Thymus (tissue), 11 donors: ENCODE measurements at regions not wholly inside any gene's neighbourhood (a gene's known extent, or its start where the extent isn't known, plus 50 kb on each side); places are given as distances from the start of the nearest gene placed in this dataset.

Experiments used
- DNase-seq, 9 donors: peaks; one replicate each; pipeline ENCODE4 v3.0.0-alpha.2; 2013; ENCODE audit warnings: low spot score in 9 of 9, low read depth in 6 of 9, missing footprints in 1 of 9
- H3K27ac ChIP-seq, 2 donors: one replicate each; pipeline ENCODE4 v1.5.1; 2013; ENCODE audit warnings: control low read depth in 1 of 2, low read depth in 1 of 2, low read length in 1 of 2, mild to moderate bottlenecking in 1 of 2, moderate library complexity in 1 of 2
- H3K27me3 ChIP-seq, 2 donors: one replicate each; pipeline ENCODE4 v1.5.1; 2013; ENCODE audit warnings: low read length in 1 of 2; ENCODE audit not compliant: control insufficient read depth in 2 of 2, insufficient read depth in 1 of 2
- H3K36me3 ChIP-seq, 2 donors: one replicate each; pipeline ENCODE4 v1.5.1; 2013; ENCODE audit warnings: low read length in 1 of 2, mild to moderate bottlenecking in 1 of 2, moderate library complexity in 1 of 2; ENCODE audit not compliant: control insufficient read depth in 2 of 2, insufficient read depth in 2 of 2
- H3K4me1 ChIP-seq, 2 donors: one replicate each; pipeline ENCODE4 v1.5.1; 2013; ENCODE audit warnings: low read length in 2 of 2; ENCODE audit not compliant: control insufficient read depth in 2 of 2, insufficient read depth in 2 of 2
- H3K4me3 ChIP-seq, 2 donors: one replicate each; pipeline ENCODE4 v1.5.1; 2013; ENCODE audit warnings: low read length in 2 of 2, control low read depth in 1 of 2, mild to moderate bottlenecking in 1 of 2
- H3K9me3 ChIP-seq, 2 donors: one replicate each; pipeline ENCODE4 v1.5.1; 2013; ENCODE audit warnings: low read length in 1 of 2, mild to moderate bottlenecking in 1 of 2; ENCODE audit not compliant: control insufficient read depth in 2 of 2, insufficient read depth in 1 of 2
- WGBS: extraction: QIAGEN DNeasy Blood & Tissue Kit; methylation state at CpG from one replicate; pipeline ENCODE4 v1.1.7; 2013; 5-methylcytosine and 5-hydroxymethylcytosine counted together
- donor health status: healthy.

DNA sequence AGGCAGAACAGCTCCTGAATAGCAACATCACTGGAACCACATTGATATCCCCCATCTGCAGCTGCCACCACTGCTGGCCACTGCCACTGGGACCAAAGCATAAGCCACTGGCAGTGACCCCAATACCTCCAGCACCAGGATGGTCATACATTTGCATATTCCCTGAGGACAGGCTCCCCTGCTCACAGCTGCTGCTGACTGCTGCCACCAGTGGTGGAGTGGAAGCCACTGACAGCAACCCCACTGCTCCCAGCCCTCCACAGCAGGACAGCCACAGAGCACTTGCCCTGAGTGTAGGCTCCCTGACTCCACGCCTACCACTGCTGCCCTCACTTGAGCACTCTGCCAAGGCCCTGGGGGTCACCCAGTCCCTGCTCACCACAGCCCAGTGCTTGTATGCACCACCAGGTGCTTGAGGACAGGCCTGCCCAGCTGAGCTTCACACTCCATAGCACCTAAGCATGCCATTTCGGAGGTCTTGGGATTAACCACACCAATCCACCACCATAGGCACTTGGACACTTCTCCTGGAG is 327.4 kb upstream of the RPS23 start:
- Histone ChIP-seq H3K4me3 (no peak overlapping the region), H3K36me3 (no peaks in the 10 kb centered on the region), H3K4me1 (peaks cover 17 to 24% of the 10 kb centered on the region in 2 donors), H3K9me3 (no peaks in the 10 kb centered on the region), H3K27me3 (no peaks in the 10 kb centered on the region), H3K27ac (no peak overlapping the region)
- WGBS: 95% methylated on average over 2 of the region's 2 CpGs
- DNase-seq: no peak

DNA sequence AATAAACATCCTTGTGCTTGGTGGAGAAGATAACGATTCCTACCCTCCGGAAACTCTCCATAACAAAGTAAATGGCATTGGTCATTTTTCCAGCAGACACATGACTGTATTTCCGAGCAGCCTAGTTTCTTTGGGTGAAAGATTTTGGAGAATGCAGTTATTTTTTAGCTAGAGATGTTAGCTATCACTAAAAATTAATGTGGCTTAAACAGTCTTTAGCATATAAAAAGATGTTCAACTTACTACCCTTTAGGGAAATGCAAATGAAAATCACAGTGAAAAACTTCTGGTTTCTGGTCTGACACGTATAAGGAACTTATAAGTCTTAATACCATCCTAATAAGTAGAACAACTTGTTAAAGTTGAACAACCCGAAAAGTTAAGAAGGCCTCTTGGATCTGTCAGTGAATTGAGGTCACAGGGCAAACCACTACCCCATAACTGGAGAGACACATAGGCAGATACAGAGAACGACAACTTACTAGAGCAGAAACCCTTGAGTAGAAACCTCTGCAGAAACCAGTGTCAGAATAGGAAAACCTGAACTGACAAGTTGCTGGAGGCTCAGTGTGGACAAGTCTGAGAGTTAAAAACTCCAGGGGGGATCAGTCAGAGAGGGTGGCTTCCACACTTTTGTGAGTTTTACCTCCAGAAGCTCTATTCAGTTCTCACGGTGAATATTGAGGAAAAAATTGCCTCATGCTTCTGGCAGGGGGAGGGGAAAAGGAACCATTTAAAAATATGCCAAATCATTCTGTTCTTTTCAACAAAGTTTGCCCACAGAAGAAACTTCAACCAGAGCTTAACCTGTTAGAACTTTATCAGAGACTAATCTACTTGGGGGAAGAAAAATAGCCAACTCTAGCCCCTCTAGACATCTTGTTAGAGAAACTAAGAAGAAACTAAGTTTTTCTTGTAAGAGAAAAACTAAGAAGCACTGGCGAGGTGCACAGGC is 325.2 kb upstream of the RPS23 start:
- no peaks in the 10 kb centered on the region for H3K27me3 ChIP-seq
- H3K36me3 ChIP-seq: no peaks in the 10 kb centered on the region
- 71% methylated on average over 8 of the region's 8 CpGs for WGBS
- H3K4me1 ChIP-seq: peaks cover 17 to 25% of the 10 kb centered on the region in 2 donors
- no peak overlapping the region for H3K4me3 ChIP-seq
- H3K9me3 ChIP-seq: no peaks in the 10 kb centered on the region
- H3K27ac ChIP-seq: peak overlapping the region in 1 of 2 donors; percentile 8
- DNase-seq: peak in 2 of 9 donors; percentile 18 to 40

DNA sequence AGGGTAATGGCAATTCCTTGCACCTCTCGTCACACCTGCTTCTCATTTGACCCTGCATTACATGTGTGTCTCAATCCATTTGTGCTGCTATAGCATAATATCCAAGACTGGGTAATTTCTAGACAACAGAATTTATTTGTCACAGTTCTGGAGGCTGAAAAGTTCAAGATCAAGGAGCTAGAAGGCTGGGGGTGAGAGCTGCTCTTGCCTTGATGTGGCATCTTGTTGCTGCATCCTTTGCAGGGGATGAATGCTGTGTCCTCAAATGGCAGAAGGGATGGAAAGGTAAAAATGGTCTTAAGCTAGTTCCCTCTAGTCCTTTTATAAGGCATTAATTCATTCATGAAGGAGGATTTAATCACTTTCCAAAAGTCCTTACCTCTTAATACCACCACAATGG is 323.7 kb upstream of the RPS23 start:
- no peaks in the 10 kb centered on the region for H3K27me3 ChIP-seq
- peaks cover 17 to 25% of the 10 kb centered on the region in 2 donors for H3K4me1 ChIP-seq
- no peak overlapping the region for H3K4me3 ChIP-seq
- peak in 3 of 9 donors; percentile 19 to 66 (median 39) for DNase-seq
- peak overlapping the region in 1 of 2 donors; percentile 20 for H3K27ac ChIP-seq
- H3K9me3 ChIP-seq: no peaks in the 10 kb centered on the region
- WGBS: 64% methylated on average over 1 of the region's 1 CpG
- no peaks in the 10 kb centered on the region for H3K36me3 ChIP-seq

DNA sequence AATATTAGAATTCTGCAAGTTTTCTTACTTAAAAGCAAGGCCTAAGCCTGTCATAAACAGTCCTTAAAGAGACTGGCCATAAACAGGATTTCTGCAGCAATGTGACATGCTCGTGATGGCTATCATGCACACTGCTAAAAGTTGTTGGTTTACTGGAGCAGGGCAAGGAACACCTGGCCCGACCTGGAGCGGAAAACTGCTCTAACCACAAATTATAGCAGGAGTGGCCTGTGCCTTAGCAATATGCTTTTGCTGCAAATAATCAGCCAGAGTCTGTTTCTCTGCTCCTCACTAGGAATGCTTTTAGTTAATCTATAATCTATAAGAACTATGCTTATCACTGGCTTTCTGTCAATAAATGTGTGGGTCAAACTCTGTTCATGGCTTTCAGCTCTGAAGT is 322.9 kb upstream of the RPS23 start:
- H3K4me1 ChIP-seq: peaks cover 17 to 25% of the 10 kb centered on the region in 2 donors
- DNase-seq: peak in 1 of 9 donors; percentile 38
- H3K27ac ChIP-seq: peak overlapping the region in 1 of 2 donors; percentile 20
- WGBS: 10% methylated on average over 3 of the region's 3 CpGs
- no peaks in the 10 kb centered on the region for H3K27me3 ChIP-seq
- H3K9me3 ChIP-seq: no peaks in the 10 kb centered on the region
- H3K36me3 ChIP-seq: no peaks in the 10 kb centered on the region
- H3K4me3 ChIP-seq: no peak overlapping the region

DNA sequence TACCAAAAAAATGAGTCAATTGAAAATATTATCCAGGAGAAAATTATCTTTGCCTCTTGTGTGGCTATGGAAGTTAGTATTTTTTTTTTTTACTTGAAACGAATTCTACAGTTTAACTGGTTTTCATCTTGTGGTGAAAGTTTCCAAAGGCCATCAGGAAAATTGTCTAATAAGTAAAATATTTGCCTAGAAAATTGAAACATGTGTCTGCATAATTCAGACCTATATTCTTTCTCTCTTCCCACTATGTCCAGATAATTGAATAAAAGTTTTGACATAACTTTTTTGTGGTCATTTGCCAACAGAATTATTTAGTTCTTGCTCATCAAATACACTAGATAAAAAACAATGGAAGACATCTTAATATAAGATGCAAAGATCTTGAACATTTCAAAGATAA is 321.5 kb upstream of the RPS23 start:
- no peak for DNase-seq
- Histone ChIP-seq H3K27ac (no peak overlapping the region), H3K27me3 (no peaks in the 10 kb centered on the region), H3K4me1 (peaks cover 17 to 25% of the 10 kb centered on the region in 2 donors), H3K9me3 (no peaks in the 10 kb centered on the region), H3K4me3 (no peak overlapping the region), H3K36me3 (no peaks in the 10 kb centered on the region)
- WGBS: 93% methylated on average over 1 of the region's 1 CpG

DNA sequence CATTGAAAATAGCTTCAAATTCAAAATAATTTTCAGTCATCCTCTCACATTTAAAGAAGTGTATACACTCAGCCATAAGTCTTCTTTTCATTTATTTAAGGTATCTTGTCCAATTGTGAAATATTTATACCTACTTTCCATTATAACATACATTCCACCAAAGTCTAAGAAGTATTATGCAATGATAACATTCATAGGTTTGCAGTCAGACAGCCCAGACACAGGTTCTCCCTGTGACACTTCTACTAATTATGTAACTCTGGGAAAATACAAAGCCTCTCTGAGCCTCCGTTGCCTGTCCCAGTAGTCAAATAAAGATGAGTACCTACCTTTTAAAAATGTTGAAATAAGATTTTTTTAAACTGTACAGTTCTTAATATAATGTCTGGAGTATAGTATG is 320.9 kb upstream of the RPS23 start:
- 92% methylated on average over 1 of the region's 1 CpG for WGBS
- no peak overlapping the region for H3K4me3 ChIP-seq
- peaks cover 17 to 25% of the 10 kb centered on the region in 2 donors for H3K4me1 ChIP-seq
- no peak overlapping the region for H3K27ac ChIP-seq
- H3K9me3 ChIP-seq: no peaks in the 10 kb centered on the region
- H3K27me3 ChIP-seq: no peaks in the 10 kb centered on the region
- DNase-seq: no peak
- H3K36me3 ChIP-seq: no peaks in the 10 kb centered on the region

DNA sequence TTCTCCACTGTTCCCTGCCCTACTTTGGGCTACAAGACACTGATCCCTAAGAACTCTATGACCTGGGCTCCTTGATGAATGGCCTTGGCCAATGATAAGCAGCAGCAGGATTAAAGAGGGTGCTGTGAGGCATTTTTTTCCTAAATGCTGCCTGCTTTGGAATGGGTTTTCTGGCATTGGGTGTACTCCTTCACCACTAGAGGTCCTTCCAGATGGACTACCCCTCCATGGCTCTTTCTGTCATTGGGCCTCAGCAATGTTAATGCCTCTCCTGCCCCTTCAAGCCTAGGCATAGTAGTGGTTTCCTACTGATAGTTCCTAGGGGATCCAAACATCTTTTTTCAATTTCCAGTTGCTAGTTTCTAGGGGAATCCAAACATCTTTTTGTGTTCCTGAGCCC is 319.3 kb upstream of the RPS23 start:
- H3K27me3 ChIP-seq: no peaks in the 10 kb centered on the region
- H3K4me3 ChIP-seq: no peak overlapping the region
- no peak overlapping the region for H3K27ac ChIP-seq
- no peak for DNase-seq
- H3K36me3 ChIP-seq: no peaks in the 10 kb centered on the region
- peaks cover 12 to 15% of the 10 kb centered on the region in 2 donors for H3K4me1 ChIP-seq
- H3K9me3 ChIP-seq: no peaks in the 10 kb centered on the region

DNA sequence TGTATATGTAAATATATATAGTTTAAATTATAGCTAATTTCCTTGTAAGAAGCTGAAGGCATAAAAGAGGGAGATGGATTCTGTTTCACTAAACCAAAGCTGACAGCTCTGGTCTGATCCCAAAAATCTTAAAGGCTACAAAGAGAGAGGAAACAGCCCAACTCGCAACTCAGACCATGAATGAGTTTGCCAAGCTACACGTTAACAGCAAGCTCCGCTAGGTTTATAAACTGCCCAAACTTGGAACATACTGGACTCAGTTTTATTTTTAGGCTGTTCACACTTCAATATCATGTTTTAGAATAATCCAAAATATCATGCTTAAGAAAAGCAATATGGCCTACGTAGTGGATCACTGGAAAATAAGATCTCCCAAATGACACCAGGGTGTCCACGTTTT is 318.3 kb upstream of the RPS23 start:
- 98% methylated on average over 5 of the region's 5 CpGs for WGBS
- Histone ChIP-seq H3K27ac (no peak overlapping the region), H3K27me3 (no peaks in the 10 kb centered on the region), H3K9me3 (no peaks in the 10 kb centered on the region), H3K4me1 (peaks cover 7 to 8% of the 10 kb centered on the region in 2 donors), H3K4me3 (no peak overlapping the region), H3K36me3 (no peaks in the 10 kb centered on the region)
- DNase-seq: no peak

DNA sequence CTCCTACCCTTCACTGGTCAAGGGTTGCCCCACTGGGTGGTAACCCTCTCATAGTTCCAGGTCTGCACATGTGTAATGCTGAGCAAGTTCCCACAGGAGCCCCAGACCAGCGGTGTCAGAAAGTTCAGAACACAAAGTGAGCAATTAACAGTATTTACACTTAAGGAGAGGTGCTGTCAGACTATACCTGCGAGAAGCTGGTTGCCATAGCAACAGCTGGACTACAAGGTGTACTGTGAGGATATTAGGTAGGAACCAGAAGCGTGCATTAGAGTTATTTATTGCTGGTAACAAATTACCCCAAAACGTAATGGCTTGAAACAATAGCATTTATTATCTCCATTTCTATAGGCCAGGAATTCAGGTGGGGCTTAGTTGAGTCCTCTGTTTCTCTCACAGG is 317.0 kb upstream of the RPS23 start:
- H3K9me3 ChIP-seq: peaks cover 0 to 2% of the 10 kb centered on the region in 2 donors
- H3K4me3 ChIP-seq: no peak overlapping the region
- no peak for DNase-seq
- H3K36me3 ChIP-seq: no peaks in the 10 kb centered on the region
- no peaks in the 10 kb centered on the region for H3K27me3 ChIP-seq
- no peaks in the 10 kb centered on the region for H3K4me1 ChIP-seq
- WGBS: 96% methylated on average over 4 of the region's 4 CpGs
- H3K27ac ChIP-seq: no peak overlapping the region
